Neural crest cell (in vitro differentiated cells): ENCODE measurements at regions not wholly inside any gene's neighbourhood (a gene's known extent, or its start where the extent isn't known, plus 50 kb on each side); places are given as distances from the start of the nearest gene placed in this dataset.

ENCODE experiments used
- DNase-seq: peaks from one replicate; pipeline ENCODE4 v3.0.0; 2021; ENCODE audit warnings: low read depth, mixed read lengths, low spot score
- H3K27ac Mint-ChIP-seq: one replicate; pipeline ENCODE4 v1.8.0; 2021; ENCODE audit warnings: mild to moderate bottlenecking, mixed read lengths; ENCODE audit not compliant: unreplicated experiment
- H3K27me3 Mint-ChIP-seq: 2 replicates; pipeline ENCODE4 v1.8.0; 2021; ENCODE audit warnings: low read depth, mild to moderate bottlenecking, mixed read lengths
- H3K36me3 Mint-ChIP-seq: 2 replicates; pipeline ENCODE4 v1.8.0; 2021; ENCODE audit warnings: low read depth, mild to moderate bottlenecking, mixed read lengths
- H3K4me1 Mint-ChIP-seq: 2 replicates; pipeline ENCODE4 v1.8.0; 2021; ENCODE audit warnings: mixed read lengths
- H3K4me3 Mint-ChIP-seq: one replicate; pipeline ENCODE4 v1.8.0; 2021; ENCODE audit warnings: mild to moderate bottlenecking, mixed read lengths
- H3K9me3 Mint-ChIP-seq: 2 replicates; pipeline ENCODE4 v1.8.0; 2021; ENCODE audit warnings: mixed read lengths
- TF ChIP-seq, protein P1 (sequence below): fragments of 200-600 bp; sonication (generic); conservative IDR thresholded peaks from 2 replicates; pipeline ENCODE4 v1.5.0; 2021; ENCODE audit warnings: antibody characterized with exemption, mild to moderate bottlenecking

DNA sequence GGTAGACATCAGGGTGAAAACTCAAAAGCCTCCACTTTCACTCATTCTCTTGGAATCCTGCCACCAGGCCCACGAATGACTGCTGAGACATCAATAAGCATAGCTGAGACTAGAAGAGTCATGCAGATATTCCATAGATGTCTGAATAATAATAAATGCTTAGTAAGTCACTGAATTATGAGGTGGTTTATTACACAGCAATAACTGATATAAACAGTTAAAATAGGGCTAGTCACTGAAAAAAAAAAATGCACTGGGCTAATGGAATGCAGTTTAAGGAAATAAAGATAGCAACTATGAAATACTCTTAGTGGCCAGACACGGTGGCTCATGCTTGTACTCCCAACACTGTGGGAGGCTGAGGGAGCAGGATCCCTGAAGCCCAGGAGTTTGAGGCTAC, 262.8 kb upstream of the CDH6 start:
- H3K36me3 Mint-ChIP-seq: no peaks in the 10 kb centered on the region
- no peak overlapping the region for H3K4me3 Mint-ChIP-seq
- TF ChIP-seq, protein P1, sequence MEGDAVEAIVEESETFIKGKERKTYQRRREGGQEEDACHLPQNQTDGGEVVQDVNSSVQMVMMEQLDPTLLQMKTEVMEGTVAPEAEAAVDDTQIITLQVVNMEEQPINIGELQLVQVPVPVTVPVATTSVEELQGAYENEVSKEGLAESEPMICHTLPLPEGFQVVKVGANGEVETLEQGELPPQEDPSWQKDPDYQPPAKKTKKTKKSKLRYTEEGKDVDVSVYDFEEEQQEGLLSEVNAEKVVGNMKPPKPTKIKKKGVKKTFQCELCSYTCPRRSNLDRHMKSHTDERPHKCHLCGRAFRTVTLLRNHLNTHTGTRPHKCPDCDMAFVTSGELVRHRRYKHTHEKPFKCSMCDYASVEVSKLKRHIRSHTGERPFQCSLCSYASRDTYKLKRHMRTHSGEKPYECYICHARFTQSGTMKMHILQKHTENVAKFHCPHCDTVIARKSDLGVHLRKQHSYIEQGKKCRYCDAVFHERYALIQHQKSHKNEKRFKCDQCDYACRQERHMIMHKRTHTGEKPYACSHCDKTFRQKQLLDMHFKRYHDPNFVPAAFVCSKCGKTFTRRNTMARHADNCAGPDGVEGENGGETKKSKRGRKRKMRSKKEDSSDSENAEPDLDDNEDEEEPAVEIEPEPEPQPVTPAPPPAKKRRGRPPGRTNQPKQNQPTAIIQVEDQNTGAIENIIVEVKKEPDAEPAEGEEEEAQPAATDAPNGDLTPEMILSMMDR: no peak
- H3K9me3 Mint-ChIP-seq: no peaks in the 10 kb centered on the region
- DNase-seq: no peak
- H3K4me1 Mint-ChIP-seq: peaks cover 49% of the 10 kb centered on the region
- no peaks in the 10 kb centered on the region for H3K27me3 Mint-ChIP-seq
- H3K27ac Mint-ChIP-seq: no peak overlapping the region

DNA sequence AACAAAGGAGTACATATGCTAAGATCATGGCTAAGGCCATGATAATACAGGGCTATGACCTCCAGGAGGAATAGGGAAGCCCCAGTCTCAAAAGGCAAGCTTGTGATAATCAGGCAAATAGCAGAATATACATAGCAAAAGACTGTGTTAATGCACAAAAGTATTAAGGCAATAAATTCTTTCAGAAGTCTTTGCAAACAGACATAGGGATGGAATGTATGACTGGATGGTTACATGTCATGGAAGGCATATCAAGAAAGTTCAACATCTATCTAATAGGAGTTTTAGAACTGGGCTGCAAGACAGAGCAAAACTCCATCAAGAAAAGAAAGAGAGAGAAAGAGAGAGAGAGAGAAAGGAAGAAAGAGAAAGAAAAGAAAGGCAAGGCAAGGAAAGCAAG, 264.5 kb upstream of the CDH6 start:
- peaks cover 43% of the 10 kb centered on the region for H3K4me1 Mint-ChIP-seq
- no peak overlapping the region for H3K4me3 Mint-ChIP-seq
- TF ChIP-seq, protein P1: no peak
- H3K27me3 Mint-ChIP-seq: no peaks in the 10 kb centered on the region
- peaks cover 2% of the 10 kb centered on the region for H3K9me3 Mint-ChIP-seq
- no peak overlapping the region for H3K27ac Mint-ChIP-seq
- H3K36me3 Mint-ChIP-seq: peaks cover 2% of the 10 kb centered on the region
- no peak for DNase-seq

DNA sequence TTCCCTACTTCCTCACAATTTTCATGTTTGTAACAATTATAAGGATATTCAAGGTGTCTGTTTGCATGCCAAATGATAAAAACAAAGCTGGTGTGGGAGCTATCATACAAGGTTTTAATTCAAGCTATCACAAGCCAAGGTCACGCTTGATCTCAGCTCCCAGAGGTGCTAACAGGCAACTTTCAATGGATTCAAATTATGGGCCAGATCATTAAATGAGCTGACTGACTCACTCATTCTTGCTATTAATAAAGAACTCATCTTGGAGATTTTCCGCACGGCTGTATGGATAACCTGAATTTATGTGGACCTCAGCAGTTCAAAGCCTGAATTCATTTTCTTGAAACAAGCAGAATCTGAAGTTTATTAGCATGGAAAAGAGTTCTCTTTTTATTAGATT, 267.3 kb upstream of the CDH6 start:
- peaks cover 5% of the 10 kb centered on the region for H3K36me3 Mint-ChIP-seq
- no peak for DNase-seq
- TF ChIP-seq, protein P1: no peak
- no peaks in the 10 kb centered on the region for H3K27me3 Mint-ChIP-seq
- H3K9me3 Mint-ChIP-seq: peaks cover 5% of the 10 kb centered on the region
- H3K4me1 Mint-ChIP-seq: peaks cover 20% of the 10 kb centered on the region
- H3K27ac Mint-ChIP-seq: no peak overlapping the region
- no peak overlapping the region for H3K4me3 Mint-ChIP-seq

DNA sequence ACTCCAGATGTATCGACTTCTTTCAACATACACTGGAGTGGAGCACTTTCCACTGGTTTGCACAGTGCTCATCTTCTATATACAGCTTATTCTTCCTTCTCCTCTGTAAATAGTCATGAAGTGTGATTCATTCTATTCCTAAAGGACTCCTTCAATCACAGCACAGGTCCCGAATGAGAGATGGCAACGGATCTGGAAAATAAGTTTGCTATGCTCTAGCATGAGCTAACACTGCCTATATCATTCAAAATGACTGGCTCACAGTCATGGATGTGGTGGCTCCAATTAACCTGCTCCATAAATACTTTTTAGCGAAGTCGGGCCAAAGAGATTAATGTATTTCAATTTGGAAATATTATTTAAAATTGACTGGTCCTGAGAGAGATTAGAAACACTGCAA, 272.1 kb upstream of the CDH6 start:
- no peak overlapping the region for H3K27ac Mint-ChIP-seq
- no peak overlapping the region for H3K4me3 Mint-ChIP-seq
- H3K27me3 Mint-ChIP-seq: no peaks in the 10 kb centered on the region
- DNase-seq: no peak
- H3K4me1 Mint-ChIP-seq: peaks cover 11% of the 10 kb centered on the region
- TF ChIP-seq, protein P1: no peak
- peaks cover 5% of the 10 kb centered on the region for H3K9me3 Mint-ChIP-seq
- H3K36me3 Mint-ChIP-seq: peaks cover 5% of the 10 kb centered on the region

DNA sequence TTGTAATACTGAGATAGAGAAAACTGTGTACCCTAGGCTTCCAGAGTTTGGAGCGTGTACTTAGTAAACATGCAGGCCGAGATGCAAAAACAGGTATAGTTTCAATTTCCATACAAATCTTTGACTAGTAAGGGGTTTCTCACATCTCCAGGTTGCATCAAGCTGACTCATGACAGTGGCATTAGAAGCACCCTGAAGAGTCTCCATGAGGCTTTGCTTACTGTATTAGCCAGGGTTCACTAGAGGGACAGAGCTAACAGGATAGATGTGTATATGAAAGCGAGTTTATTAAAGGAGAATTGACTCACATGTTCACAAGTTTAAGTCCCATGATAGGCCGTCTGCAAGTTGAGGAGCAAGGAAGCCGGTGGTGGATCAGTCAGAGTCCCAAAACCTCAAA, 275.3 kb upstream of the CDH6 start:
- H3K9me3 Mint-ChIP-seq: no peaks in the 10 kb centered on the region
- no peak for DNase-seq
- H3K4me1 Mint-ChIP-seq: peaks cover 7% of the 10 kb centered on the region
- no peak overlapping the region for H3K4me3 Mint-ChIP-seq
- TF ChIP-seq, protein P1: no peak
- H3K27me3 Mint-ChIP-seq: no peaks in the 10 kb centered on the region
- H3K27ac Mint-ChIP-seq: no peak overlapping the region
- H3K36me3 Mint-ChIP-seq: peaks cover 2% of the 10 kb centered on the region

DNA sequence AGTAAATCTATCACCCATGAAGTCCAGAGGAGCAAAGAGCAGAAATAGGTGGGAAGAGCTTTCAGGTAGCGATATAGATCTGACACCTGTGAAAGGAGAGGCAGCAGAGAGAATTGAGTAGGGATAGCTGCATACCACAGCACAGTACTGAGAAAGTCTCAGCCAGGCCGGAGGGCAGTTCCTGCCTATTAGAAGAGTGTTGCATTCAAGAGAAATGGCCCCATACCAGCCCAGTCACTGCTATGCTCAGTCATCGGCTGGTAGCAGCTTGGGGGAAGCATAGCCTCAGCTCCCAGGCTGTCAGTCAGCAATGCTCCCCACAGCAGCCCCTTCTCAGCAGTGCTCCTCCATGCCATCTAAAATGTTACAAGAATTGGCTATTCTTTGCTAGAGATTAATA, 285.1 kb upstream of the CDH6 start:
- Mint-ChIP-seq H3K27me3 (no peaks in the 10 kb centered on the region), H3K36me3 (no peaks in the 10 kb centered on the region), H3K4me3 (no peak overlapping the region), H3K4me1 (peaks cover 14% of the 10 kb centered on the region), H3K9me3 (peaks cover 6% of the 10 kb centered on the region), H3K27ac (no peak overlapping the region)
- DNase-seq: no peak
- TF ChIP-seq, protein P1: no peak
